CD4-positive, alpha-beta T cell treated with Interleukin-15 for 1 hour (primary cell): ENCODE measurements at regions not wholly inside any gene's neighbourhood (a gene's known extent, or its start where the extent isn't known, plus 50 kb on each side); places are given as distances from the start of the nearest gene placed in this dataset.

Source experiments
- DNase-seq: peaks from one replicate; pipeline ENCODE4 v3.0.0-alpha.2; 2020

- DNase-seq, result no peak
Observed at GRCh38 chr3:182606905-182607504, 186.3 kb upstream of the ATP11B start.

GRCh38 chr3:182608832-182609231, 184.5 kb upstream of the ATP11B start:
- no peak for DNase-seq

GRCh38 chr3:182609575-182610156, 183.6 kb upstream of the ATP11B start:
- DNase-seq, result no peak

DNA sequence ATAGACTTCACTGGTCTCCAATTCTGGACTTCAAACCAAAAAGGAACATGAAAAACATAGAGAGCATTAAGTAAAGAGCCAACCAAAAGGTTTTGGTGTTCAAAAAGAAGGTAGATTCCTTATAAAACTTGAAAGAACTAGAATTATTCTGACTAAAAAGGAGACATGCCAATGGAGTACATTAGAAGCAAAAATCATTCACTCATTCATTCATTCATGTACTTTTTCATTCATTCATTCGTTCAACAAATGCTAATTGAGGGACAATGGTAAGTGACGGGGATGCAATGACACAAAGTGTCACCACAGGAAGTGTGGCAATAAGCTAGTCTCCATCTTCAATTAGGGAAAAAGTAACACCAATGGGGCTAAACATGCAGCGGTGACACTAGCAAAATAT, 181.0 kb upstream of the ATP11B start:
- DNase-seq, result no peak

GRCh38 chr3:182617500-182617899, 175.8 kb upstream of the ATP11B start:
- no peak for DNase-seq

- no peak for DNase-seq
Observed at GRCh38 chr3:182618085-182618732, 175.1 kb upstream of the ATP11B start.

DNA sequence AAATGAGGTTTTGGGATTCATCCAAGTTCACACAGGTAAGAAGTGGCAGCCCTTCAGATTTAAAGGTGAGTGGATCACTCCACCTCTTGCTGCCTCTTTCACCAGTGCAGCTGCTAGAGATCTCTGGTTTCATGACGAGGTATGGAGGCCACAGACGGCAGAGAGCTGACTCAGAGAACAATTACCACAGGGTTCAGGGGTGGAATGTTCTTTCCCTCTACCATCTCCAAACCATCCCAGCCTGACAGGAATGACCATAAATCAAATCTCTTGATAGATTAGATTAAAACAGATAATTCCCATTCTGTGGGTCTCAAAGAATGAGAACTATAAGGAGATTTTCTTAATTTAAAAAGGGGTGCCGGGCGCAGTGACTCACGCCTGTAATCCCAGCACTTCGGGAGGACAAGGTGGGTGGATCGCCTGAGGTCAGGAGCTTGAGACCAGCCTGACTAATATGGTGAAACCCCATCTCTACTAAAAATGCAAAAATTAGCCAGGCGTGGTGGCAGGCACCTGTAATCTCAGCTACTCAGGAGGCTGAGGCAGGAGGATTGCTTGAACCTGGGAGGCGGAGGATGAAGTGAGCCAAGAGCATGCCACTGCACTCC, 174.2 kb upstream of the ATP11B start:
- no peak for DNase-seq

- no peak for DNase-seq
Observed at GRCh38 chr3:182620723-182621434, 172.4 kb upstream of the ATP11B start.

- no peak for DNase-seq
Observed at GRCh38 chr3:182621435-182622240, 171.7 kb upstream of the ATP11B start.

DNA sequence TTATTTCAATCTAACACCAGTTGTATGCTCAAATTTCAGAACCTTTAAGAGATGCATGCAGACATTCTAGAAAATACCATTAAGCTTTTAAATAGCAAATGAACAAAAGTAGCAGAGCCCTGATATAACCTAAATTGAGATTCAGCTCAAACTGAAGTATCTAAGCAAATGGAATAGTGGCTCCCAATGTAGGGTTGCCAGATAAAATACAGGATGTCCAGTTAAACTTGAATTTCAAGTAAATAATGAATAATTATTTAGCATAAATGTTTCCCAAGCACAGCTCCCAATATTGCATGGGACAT, 171.1 kb upstream of the ATP11B start:
- DNase-seq, result no peak

- no peak for DNase-seq
Observed at GRCh38 chr3:182626484-182627467, 166.5 kb upstream of the ATP11B start.

GRCh38 chr3:182628531-182628930, 164.8 kb upstream of the ATP11B start:
- no peak for DNase-seq

GRCh38 chr3:182629521-182629920, 163.8 kb upstream of the ATP11B start:
- DNase-seq, result no peak

- DNase-seq, result no peak
Observed at GRCh38 chr3:182631183-182632076, 161.9 kb upstream of the ATP11B start.

- no peak for DNase-seq
Observed at GRCh38 chr3:182632077-182632393, 161.3 kb upstream of the ATP11B start.

GRCh38 chr3:182633186-182633585, 160.1 kb upstream of the ATP11B start:
- DNase-seq, result no peak

GRCh38 chr3:182636646-182637045, 156.7 kb upstream of the ATP11B start:
- DNase-seq, result no peak

- no peak for DNase-seq
Observed at GRCh38 chr3:182637350-182638110, 155.8 kb upstream of the ATP11B start.

DNA sequence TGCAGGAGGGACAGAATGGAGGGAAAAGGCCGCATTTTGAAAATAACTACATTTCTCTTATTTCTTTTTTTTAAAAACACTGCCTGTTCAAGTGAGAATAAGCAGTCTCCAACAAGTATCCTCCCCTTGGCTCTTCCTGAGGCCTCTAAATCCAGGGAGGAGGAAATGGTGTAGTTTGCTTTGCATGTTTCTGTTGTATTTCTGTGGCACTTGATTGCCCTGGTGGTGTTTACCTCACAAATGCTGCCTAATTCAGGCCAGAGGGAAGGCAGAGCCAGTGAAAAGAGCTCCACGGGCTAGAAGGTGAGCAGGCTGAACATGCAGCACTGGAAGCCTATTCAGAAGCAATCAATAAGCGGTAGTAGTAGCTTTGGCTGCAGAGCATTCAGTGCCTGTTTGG, 149.3 kb upstream of the ATP11B start:
- DNase-seq, result no peak
